Prostate gland (tissue), 2 donors: ENCODE measurements at regions not wholly inside any gene's neighbourhood (a gene's known extent, or its start where the extent isn't known, plus 50 kb on each side); places are given as distances from the start of the nearest gene placed in this dataset.

Experiments used
- DNase-seq: peaks from one replicate; pipeline ENCODE4 v3.0.0-alpha.2; 2019; ENCODE audit warnings: low spot score
- H3K27ac ChIP-seq, 2 donors: fragments of 200-600 bp; sonication (generic); 2 replicates each; pipeline ENCODE4 v1.5.1; 2017 to 2019
- H3K27me3 ChIP-seq: fragments of 200-600 bp; sonication (generic); replicated peaks from 2 replicates; pipeline ENCODE4 v1.5.1; 2019; ENCODE audit not compliant: insufficient read depth
- H3K36me3 ChIP-seq, 2 donors: fragments of 200-600 bp; sonication (generic); 1 replicate in 1 of 2; 2 replicates in 1 of 2; pipeline versions ENCODE4 v1.5.1 to v1.8.1; 2017 to 2019
- H3K4me1 ChIP-seq: fragments of 200-600 bp; sonication (generic); replicated peaks from 2 replicates; pipeline ENCODE4 v1.5.1; 2019
- H3K4me3 ChIP-seq, 2 donors: fragments of 200-600 bp; sonication (generic); 2 replicates each; pipeline ENCODE4 v1.5.1; 2017 to 2019
- H3K9me3 ChIP-seq: fragments of 200-600 bp; sonication (generic); 2 replicates; pipeline ENCODE4 v1.5.1; 2017
- CTCF ChIP-seq, 4 experiments: fragments of 200-600 bp in 2 of 4; fragments of 450-650 bp in 2 of 4; sonication (generic) in 2 of 4; IDR thresholded peaks; 1 replicate in 3 of 4; 2 replicates in 1 of 4; pipeline ENCODE4 v1.5.1; 2016 to 2019; ENCODE audit warnings: antibody characterized with exemption in 4 of 4, mild to moderate bottlenecking in 2 of 4, moderate library complexity in 2 of 4
- POLR2A ChIP-seq: fragments of 450-650 bp; IDR thresholded peaks from one replicate; pipeline ENCODE4 v1.6.1; 2016; ENCODE audit warnings: antibody characterized with exemption, mild to moderate bottlenecking
- POLR2AphosphoS5 ChIP-seq: sonication (generic); formaldehyde crosslinking; IDR thresholded peaks from one replicate; pipeline ENCODE4 v1.6.1; 2017; ENCODE audit warnings: antibody characterized with exemption
- WGBS: methylation state at CpG from one replicate; pipeline ENCODE4 v1.1.5; 2018; 5-methylcytosine and 5-hydroxymethylcytosine counted together
- intact Hi-C: fragments of 100-400 bp; cut with DNase I; formaldehyde crosslinking; loops from one replicate; pipeline ENCODE4 v1.14.2; 2022

- WGBS: 55% methylated on average over 7 of the region's 7 CpGs
- no peaks in the 10 kb centered on the region for H3K36me3 ChIP-seq
- TF ChIP-seq POLR2AphosphoS5 (no peak), POLR2A (no peak), CTCF (IDR thresholded peaks at IDR 0.05) (no peak)
- intact Hi-C loops: no loop called here
- H3K27ac ChIP-seq: no peak overlapping the region
- H3K27me3 ChIP-seq: no peaks in the 10 kb centered on the region
- no peaks in the 10 kb centered on the region for H3K9me3 ChIP-seq
- no peaks in the 10 kb centered on the region for H3K4me1 ChIP-seq
- no peak overlapping the region for H3K4me3 ChIP-seq
- DNase-seq: no peak
These were observed 89.2 kb upstream of the NCAM1 start for GRCh38 chr11:112871909-112872500.

- no peaks in the 10 kb centered on the region for H3K36me3 ChIP-seq
- TF ChIP-seq POLR2AphosphoS5 (no peak), CTCF (IDR thresholded peaks at IDR 0.05) (no peak), POLR2A (no peak)
- H3K4me3 ChIP-seq: no peak overlapping the region
- DNase-seq: no peak
- no peaks in the 10 kb centered on the region for H3K27me3 ChIP-seq
- H3K4me1 ChIP-seq: no peaks in the 10 kb centered on the region
- no peaks in the 10 kb centered on the region for H3K9me3 ChIP-seq
- no peak overlapping the region for H3K27ac ChIP-seq
- 78% methylated on average over 3 of the region's 3 CpGs for WGBS
- intact Hi-C loops: no loop called here
These were observed 86.2 kb upstream of the NCAM1 start for GRCh38 chr11:112874980-112875379.

GRCh38 chr11:112877581-112877980 is 83.6 kb upstream of the NCAM1 start:
- no peak for TF ChIP-seq CTCF (IDR thresholded peaks at IDR 0.05)
- no peak for TF ChIP-seq POLR2A
- no peak for TF ChIP-seq POLR2AphosphoS5
- 47% methylated on average over 11 of the region's 11 CpGs for WGBS

GRCh38 chr11:112878033-112878601 is 83.1 kb upstream of the NCAM1 start:
- Histone ChIP-seq H3K27ac (no peak overlapping the region), H3K36me3 (no peaks in the 10 kb centered on the region), H3K4me3 (no peak overlapping the region), H3K4me1 (no peaks in the 10 kb centered on the region), H3K9me3 (no peaks in the 10 kb centered on the region), H3K27me3 (no peaks in the 10 kb centered on the region)
- WGBS: 72% methylated on average over 7 of the region's 7 CpGs
- TF ChIP-seq POLR2A: no peak
- TF ChIP-seq CTCF (IDR thresholded peaks at IDR 0.05): no peak
- no peak for TF ChIP-seq POLR2AphosphoS5
- intact Hi-C loops: no loop called here
- DNase-seq: no peak

More at GRCh38 chr11:112877581-112877980, 83.6 kb upstream of the NCAM1 start:
- Histone ChIP-seq H3K4me1 (no peaks in the 10 kb centered on the region), H3K27me3 (no peaks in the 10 kb centered on the region), H3K4me3 (no peak overlapping the region), H3K27ac (no peak overlapping the region), H3K36me3 (no peaks in the 10 kb centered on the region), H3K9me3 (no peaks in the 10 kb centered on the region)
- no peak for DNase-seq
- intact Hi-C loops: no loop called here

GRCh38 chr11:112880495-112880894 is 80.7 kb upstream of the NCAM1 start:
- Histone ChIP-seq H3K36me3 (no peaks in the 10 kb centered on the region), H3K27me3 (no peaks in the 10 kb centered on the region), H3K27ac (no peak overlapping the region), H3K4me3 (no peak overlapping the region), H3K4me1 (no peaks in the 10 kb centered on the region), H3K9me3 (no peaks in the 10 kb centered on the region)
- DNase-seq: no peak
- TF ChIP-seq CTCF (IDR thresholded peaks at IDR 0.05) (no peak), POLR2A (no peak), POLR2AphosphoS5 (no peak)
- intact Hi-C loops: no loop called here
- WGBS: 74% methylated on average over 4 of the region's 4 CpGs
